CD4-positive, alpha-beta T cell treated with Interleukin-1 beta for 1 hour (primary cell): ENCODE measurements at regions not wholly inside any gene's neighbourhood (a gene's known extent, or its start where the extent isn't known, plus 50 kb on each side); places are given as distances from the start of the nearest gene placed in this dataset.

Source experiments
- DNase-seq, 2 donors: peaks; one replicate each; pipeline ENCODE4 v3.0.0-alpha.2; 2020 to 2022

DNA sequence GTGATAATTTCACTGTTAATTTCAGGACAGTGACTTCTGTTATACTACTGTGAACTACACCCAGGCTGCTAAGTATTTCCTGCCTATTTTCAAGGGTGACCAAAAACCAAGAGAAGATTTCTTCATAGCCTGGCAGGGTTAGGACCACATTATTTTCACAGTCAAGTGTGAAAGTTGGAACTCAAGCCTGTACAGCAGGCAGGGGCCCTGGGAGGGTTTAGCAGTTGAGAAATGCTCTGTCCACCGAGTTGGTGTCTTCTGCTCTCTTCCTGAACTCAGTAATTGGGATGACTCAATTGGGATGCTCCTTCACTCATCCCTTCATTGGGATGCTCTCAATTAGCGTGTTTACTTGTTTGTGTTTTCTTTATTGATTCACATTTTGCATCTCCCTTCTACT, 347.3 kb upstream of the CDH11 start:
- DNase-seq = no peak

DNA sequence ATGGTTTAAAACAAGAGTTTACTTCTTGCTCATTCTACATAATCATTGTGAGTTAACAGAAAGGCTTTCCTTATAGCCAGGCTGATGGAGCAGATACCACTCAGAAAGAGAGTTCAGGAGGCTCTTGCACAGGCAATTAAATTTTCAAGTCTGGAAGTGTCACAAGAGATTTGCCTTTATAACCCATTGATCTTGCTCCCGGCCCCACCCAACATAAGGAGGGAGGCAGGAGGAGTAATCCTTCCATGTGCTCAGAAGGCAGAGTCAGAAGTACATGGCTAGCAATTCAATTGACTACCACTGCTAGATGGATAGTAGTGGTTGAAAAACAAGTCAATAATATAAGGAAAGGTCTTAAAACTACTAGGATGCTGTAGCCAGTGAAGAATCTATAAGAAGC, 346.3 kb upstream of the CDH11 start:
- no peak for DNase-seq

GRCh38 chr16:65463652-65464260, 341.9 kb upstream of the CDH11 start:
- DNase-seq = no peak

- DNase-seq = no peak
Observed at GRCh38 chr16:65457084-65457483, 335.2 kb upstream of the CDH11 start.

DNA sequence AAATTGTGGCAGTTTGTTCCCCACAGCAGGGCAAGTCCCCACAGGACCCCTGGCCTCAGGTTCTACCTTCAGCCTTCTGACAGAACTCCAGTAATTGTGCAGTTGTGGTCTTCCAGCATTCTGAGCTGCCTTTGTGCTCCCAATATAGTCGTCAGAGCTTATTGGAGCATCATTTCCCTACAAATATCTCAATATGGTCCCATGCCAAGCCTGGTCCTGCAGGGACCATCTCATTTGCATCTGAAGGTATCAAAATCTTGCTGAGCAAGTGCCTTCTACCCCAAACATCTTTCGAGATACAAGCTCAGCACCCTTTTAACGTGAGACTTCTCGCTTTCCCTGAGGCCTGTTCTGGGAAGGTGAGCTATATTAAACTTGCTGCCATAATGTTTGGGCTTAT, 333.9 kb upstream of the CDH11 start:
- no peak for DNase-seq

DNA sequence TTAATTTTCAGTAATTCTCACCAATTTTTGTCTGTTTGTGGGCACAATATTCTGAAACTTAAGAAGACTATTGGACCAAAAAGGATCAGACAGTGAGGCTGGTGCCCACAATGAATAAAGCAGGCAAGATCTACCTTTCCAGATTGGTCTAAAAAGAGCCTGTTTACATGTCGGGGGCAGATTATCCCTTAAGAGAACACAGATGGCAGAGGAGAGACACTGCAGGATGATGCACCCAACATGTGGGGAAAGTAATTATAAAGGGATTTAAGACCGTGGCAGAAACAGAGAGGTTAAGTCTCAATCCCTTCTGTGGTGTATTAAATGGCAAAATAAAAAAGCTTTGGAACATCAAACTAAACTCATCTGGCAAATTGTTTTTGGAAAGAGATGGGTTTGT, 331.8 kb upstream of the CDH11 start:
- DNase-seq = no peak

DNA sequence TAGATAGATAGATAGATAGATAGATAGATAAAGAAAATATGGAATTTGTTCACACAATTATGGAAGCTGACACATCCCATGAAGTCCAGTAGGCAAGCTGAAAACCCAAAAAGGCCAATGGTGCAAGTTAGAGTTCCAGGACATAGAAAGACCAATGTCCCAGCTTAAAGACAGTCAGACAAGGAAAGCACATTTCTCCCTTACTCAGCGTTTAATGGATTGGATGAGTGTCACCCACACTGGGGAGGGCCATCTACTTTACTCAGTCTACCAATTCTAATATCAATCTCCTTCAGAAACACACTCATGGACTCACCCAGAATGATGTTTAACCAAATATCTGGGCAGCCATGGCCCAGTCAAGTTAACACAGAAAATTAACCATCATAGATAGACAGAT, 327.7 kb upstream of the CDH11 start:
- DNase-seq = no peak

GRCh38 chr16:65446427-65446826, 324.6 kb upstream of the CDH11 start:
- no peak for DNase-seq

GRCh38 chr16:65445313-65446260, 323.7 kb upstream of the CDH11 start:
- DNase-seq = no peak

DNA sequence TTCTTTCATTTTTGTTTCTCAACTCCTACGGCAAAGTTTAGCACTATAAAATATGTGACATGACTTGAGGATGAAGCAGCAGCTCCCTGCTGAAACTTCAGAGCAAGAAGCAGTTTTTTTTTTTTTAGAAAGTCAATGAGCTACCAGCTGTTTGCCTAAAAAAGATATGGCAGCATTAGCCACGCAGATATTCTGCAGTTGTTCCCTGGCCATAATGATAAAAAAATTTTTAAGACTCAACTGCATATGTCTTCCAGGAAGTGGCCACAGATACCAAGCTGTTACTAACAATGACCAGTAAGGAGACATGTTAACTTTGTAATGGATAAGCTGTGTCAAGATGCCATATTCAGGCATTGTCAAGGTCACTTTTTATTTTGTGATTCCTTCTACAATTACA, 319.6 kb upstream of the CDH11 start:
- DNase-seq = no peak

GRCh38 chr16:65429504-65430181, 307.8 kb upstream of the CDH11 start:
- no peak for DNase-seq

DNA sequence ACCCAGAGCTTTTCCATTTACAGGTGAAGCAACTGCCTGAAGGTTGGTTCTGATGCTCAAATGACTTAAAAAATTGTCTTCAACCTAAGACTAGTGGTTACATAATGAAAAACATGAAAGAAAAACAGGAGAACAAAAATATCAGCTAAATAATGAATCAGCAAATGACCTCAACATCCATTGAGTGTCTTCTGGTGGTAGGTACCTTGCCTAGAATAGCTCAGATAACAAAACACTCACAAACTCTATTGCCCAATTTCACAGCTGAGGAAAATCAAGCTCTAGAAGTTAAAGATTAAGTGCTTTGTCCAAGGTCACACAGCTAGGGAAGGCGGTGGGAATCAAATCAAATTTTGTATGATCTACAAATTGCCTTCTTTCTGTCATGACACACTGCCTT, 304.6 kb upstream of the CDH11 start:
- no peak for DNase-seq

- DNase-seq = no peak
Observed at GRCh38 chr16:65422934-65423333, 301.1 kb upstream of the CDH11 start.

GRCh38 chr16:65421596-65421995, 299.7 kb upstream of the CDH11 start:
- DNase-seq = no peak

GRCh38 chr16:65418435-65418834, 296.6 kb upstream of the CDH11 start:
- DNase-seq = no peak

DNA sequence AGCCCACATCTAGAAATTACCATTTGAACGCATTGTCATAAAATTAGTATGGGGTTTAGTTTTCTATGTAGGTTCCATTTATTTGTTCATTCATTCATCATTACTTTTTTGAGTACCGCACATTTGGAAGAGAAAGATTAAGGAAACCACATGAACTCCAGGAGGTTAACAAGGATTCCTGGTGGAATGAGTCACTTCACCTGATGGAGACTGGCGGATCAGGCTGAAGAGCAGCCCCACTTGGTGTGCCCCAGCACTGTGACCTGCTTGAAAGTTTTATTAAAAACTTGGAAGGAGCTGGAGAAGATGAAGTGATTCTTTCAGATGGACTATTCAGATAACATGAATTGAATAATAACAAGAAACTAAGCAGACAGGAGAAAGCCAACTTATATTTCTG, 293.6 kb upstream of the CDH11 start:
- DNase-seq = no peak

DNA sequence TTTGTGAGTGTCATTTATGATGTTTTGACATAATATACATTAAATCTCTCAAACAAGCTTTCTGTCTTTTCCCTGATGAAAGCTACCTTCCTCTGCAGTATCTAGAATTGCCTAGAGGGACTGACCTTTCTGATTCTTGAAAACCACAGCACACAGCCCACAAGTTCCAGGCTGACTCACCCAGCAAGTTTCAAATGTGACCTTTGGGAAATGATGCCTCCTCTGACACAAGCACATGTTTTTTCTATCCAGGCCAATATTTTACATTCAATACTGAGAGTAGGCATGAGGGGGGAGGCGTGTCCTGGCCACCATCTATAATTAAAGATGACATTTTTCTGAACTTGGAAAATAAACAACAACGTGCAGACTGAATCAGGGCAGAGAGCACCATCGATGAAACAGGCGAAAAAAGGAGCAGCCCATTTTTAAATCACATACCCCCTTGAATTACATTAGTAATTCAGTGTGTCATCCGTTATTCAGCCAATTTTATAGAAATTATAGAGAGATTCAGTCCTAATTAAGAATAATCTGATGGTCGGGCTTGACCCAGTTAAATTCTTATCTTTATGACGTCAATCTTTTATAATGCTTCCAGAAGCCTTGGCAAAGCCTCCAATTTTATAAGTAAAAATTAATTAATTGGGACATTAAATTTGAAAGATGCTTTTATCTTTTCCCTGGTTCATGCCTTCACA, 292.6 kb upstream of the CDH11 start:
- DNase-seq = no peak

GRCh38 chr16:65413861-65414260, 292.0 kb upstream of the CDH11 start:
- no peak for DNase-seq

DNA sequence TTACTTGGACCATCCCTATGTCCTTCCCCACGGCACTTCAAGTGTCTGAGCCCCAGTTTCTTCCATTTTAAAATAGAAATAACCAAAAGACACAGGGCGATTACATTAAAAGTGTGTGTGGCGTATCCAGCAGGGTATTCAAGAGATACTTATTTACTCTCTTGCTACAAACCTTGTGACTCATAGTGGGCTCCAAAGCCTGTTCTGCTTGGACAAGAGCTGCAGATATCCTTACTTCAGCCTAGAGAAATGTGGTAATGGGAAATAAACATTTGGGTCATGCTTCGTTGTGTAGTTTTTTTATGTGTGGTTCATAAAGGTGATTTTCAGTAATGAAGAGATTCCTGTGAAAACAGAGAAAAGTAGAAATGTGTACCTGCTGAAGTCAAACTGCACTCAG, 288.9 kb upstream of the CDH11 start:
- no peak for DNase-seq

DNA sequence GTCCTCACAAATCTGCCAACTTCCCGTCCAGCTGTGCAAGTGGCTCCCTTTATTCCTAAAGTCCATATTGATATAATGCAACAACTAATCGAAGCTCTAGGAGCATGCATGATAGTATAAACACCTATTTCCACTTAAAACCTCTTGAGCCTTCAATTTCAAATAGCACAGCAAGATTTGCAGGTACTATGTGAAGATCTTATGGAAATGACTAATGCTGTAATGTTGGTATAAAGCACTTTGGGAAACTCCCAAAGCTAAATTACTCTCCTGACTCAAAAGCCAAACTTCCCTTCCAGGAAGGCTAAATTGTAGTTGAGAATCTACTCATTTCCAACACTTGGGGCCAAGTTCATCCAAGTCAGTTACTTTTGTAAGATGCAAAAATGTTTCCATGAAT, 287.6 kb upstream of the CDH11 start:
- no peak for DNase-seq

DNA sequence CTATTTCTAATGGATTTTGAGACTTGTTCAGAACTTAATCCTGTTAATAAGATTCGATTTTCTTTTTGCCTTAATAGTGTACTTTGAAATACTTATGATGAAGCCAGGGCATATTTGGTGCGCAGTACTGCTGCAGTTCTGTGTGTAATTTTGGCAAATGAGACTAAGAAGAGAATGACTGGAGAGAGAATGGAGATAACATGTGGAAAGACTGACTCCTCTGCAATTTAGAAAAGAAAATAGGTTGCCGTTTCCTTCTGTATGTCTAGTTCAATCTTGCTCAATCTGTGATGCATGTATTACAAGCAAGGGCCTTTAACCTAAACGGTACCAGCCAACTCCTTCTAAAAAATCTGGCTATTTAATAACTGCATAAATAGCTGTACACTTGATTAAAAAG, 285.1 kb upstream of the CDH11 start:
- no peak for DNase-seq

DNA sequence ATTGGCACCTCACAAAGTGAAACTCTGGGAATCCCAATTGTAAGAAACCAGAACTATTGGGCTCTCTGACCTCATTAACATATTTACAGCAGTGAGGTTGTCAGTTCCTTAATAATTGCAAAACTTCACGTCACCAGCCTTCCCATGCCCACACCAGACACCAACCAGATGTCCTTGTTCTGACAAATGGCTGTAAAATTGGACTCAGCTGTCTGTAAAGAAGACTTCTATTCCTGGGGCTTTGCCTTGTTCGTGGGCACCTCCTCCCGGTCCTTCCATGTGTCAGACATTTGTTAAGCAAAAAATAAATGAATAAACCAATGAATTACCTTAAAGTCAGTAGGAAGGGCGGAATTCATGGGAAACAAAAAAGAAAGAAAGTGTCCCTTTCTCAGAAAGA, 284.3 kb upstream of the CDH11 start:
- DNase-seq = no peak

- DNase-seq = no peak
Observed at GRCh38 chr16:65394281-65394680, 272.4 kb upstream of the CDH11 start.
